GM04504 (cell line): ENCODE measurements at regions not wholly inside any gene's neighbourhood (a gene's known extent, or its start where the extent isn't known, plus 50 kb on each side); places are given as distances from the start of the nearest gene placed in this dataset.
"Not testable (repeated sequence)": the region's sequence is repeated elsewhere in the genome, so short reads cannot be mapped to it uniquely, and the experiment has no call there.

ENCODE experiments used
- DNase-seq: peaks from one replicate; pipeline ENCODE4 v3.0.0-alpha.2; 2012; ENCODE audit warnings: low read depth

- DNase-seq = no peak
Observed at GRCh38 chr15:38743147-38743546, 178.5 kb upstream of the RASGRP1 start.

- DNase-seq = peak; percentile 53
Observed at GRCh38 chr15:38745126-38745525, 180.5 kb upstream of the RASGRP1 start.

GRCh38 chr15:38745626-38746025 is 181.0 kb upstream of the RASGRP1 start:
- no peak for DNase-seq

GRCh38 chr15:38746211-38746610 is 181.6 kb upstream of the RASGRP1 start:
- peak; percentile 40 for DNase-seq

- no peak for DNase-seq
Observed at GRCh38 chr15:38748710-38749109, 184.1 kb upstream of the RASGRP1 start.

- DNase-seq = no peak
Observed at GRCh38 chr15:38750786-38751185, 186.2 kb upstream of the RASGRP1 start.

GRCh38 chr15:38755718-38756117 is 191.1 kb upstream of the RASGRP1 start:
- no peak for DNase-seq

- DNase-seq = no peak
Observed at GRCh38 chr15:38756441-38756840, 191.8 kb upstream of the RASGRP1 start.

- no peak for DNase-seq
Observed at GRCh38 chr15:38758043-38758442, 193.4 kb upstream of the RASGRP1 start.

GRCh38 chr15:38761681-38762080 is 197.1 kb upstream of the RASGRP1 start:
- no peak for DNase-seq

GRCh38 chr15:38768970-38769369 is 204.4 kb upstream of the RASGRP1 start:
- no peak for DNase-seq

GRCh38 chr15:38769492-38769891 is 204.9 kb upstream of the RASGRP1 start:
- no peak for DNase-seq

GRCh38 chr15:38774076-38774475 is 209.5 kb upstream of the RASGRP1 start:
- DNase-seq = not testable (repeated sequence)

- DNase-seq = no peak
Observed at GRCh38 chr15:38781196-38781595, 216.6 kb upstream of the RASGRP1 start.

- DNase-seq = no peak
Observed at GRCh38 chr15:38782156-38782555, 217.5 kb upstream of the RASGRP1 start.

GRCh38 chr15:38788918-38789317 is 224.3 kb upstream of the RASGRP1 start:
- DNase-seq = no peak

GRCh38 chr15:38789566-38789965 is 225.0 kb upstream of the RASGRP1 start:
- DNase-seq = no peak

- DNase-seq = no peak
Observed at GRCh38 chr15:38793206-38793810, 228.7 kb upstream of the RASGRP1 start.

- no peak for DNase-seq
Observed at GRCh38 chr15:38795471-38796245, 231.0 kb upstream of the RASGRP1 start.

- no peak for DNase-seq
Observed at GRCh38 chr15:38796589-38796988, 232.0 kb upstream of the RASGRP1 start.

- DNase-seq = not testable (repeated sequence)
Observed at GRCh38 chr15:38797506-38797905, 232.9 kb upstream of the RASGRP1 start.

- DNase-seq = not testable (repeated sequence)
Observed at GRCh38 chr15:38799202-38799601, 234.6 kb upstream of the RASGRP1 start.

- DNase-seq = no peak
Observed at GRCh38 chr15:38809621-38810020, 245.0 kb upstream of the RASGRP1 start.

GRCh38 chr15:38810686-38811085 is 246.1 kb upstream of the RASGRP1 start:
- no peak for DNase-seq
